ENCODE measurements at regions not wholly inside any gene's neighbourhood (a gene's known extent, or its start where the extent isn't known, plus 50 kb on each side); places are given as distances from the start of the nearest gene placed in this dataset.
A peak's percentile ranks its signal among the peaks of the same experiment; 100 is the strongest.
"Not testable (repeated sequence)": the region's sequence is repeated elsewhere in the genome, so short reads cannot be mapped to it uniquely, and the experiment has no call there.

DNA sequence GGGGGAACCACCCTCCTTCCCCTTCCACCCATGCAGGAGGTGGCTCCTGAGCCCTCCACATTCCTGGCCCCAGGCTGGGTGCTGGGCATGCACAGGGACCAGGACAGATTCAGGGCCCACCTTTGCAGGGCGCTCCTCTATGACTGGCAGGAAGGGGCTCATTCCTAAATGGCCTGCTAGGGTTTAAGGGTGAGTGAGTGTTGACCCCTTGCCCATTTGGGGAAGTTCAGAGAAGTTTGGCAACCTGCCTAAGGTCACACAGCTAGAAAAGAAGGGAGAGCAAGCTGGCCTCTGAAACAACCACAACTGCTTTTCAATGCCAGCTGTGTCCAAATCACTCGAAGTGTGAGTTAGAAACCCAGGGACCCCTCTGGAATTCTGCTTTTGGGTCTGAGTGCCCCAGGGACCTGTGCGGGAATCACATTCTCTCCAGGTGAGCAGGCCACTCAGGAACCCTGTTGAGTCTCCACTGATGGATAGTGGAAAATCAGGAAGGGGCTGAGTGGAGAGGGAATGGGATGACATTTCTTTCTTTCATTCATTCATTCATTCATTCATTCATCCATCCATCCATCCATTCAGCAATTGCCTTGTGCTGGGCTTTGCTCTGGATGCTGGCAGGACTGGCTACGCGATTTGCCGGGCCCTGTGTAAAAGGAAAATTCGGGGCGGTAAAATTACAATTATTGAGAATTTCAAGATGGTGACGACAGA is 191.9 kb downstream of the C9orf50 start:
- no peak for DNase-seq

GRCh38 chr9:129427149-129427548 is 193.8 kb downstream of the C9orf50 start:
- DNase-seq = no peak

- DNase-seq = not testable (repeated sequence)
Measured at GRCh38 chr9:129423755-129424154, 197.1 kb downstream of the C9orf50 start.

DNA sequence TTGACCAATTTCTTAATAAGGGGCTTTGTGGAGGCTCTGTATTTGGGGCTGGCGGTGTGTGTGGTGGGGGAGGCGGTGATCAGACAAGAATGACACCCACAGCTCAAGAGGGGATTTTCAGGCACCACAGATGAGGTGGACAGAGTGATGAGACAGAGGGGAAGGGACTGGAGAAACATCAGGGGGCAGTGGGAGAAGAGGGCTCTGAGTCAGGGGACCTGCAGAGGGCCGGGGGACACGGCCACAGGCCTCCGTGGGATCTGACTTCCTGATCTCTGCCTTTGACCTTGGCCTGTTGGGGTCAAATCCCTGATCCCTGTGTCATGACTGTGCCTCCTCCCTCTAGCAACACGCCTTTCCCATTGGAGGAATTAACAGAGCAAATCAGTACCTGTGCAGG is 197.7 kb downstream of the C9orf50 start:
- DNase-seq = no peak

- no peak for DNase-seq
Measured at GRCh38 chr9:129422843-129423192, 198.1 kb downstream of the C9orf50 start.

- DNase-seq = no peak
Measured at GRCh38 chr9:129422032-129422842, 198.7 kb downstream of the C9orf50 start.

- DNase-seq = no peak
Measured at GRCh38 chr9:129421371-129421770, 199.5 kb downstream of the C9orf50 start.

DNA sequence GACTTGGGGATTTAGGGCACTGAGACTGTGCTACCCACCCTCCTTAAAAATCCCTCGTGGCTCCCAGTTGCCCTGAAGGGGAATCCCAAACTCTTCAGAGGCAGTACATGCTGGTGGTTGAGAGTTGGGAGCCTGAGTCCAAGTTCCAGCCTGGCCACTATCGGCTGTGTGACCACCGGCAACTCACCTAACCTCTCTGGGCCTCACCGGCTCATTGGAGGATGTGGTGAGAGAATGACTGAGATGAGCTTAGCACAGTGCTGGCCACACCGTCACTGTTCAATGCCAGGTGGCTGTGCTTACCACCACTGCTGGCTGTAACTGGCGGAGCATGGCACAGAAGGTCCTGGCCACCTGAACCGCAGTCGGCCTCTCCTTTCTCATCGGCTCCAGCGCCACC is 200.2 kb downstream of the C9orf50 start:
- no peak for DNase-seq

DNA sequence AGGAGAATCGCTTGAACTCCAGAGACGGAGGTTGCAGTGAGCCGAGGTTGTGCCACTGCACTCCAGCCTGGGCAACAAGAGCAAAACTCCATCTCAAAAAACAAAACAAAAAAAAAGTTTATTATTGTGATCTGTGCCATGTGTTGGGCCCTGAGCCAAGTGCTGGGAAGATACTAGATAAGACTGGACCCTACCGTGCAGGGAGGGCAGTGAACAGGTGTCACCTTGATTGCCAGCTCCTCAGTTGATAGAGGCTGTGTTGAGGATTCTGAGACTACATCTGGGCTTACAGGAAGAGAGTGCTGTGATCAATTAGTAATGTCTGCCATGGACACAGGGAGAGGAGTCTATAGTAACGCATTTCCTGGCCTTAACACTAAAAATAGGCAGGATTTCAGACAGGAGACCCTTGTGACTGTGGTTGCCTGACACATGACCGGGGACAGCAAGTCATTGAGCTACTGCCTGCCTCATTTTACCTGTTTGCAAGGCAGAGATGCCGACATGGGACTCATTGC is 201.5 kb downstream of the C9orf50 start:
- no peak for DNase-seq

DNA sequence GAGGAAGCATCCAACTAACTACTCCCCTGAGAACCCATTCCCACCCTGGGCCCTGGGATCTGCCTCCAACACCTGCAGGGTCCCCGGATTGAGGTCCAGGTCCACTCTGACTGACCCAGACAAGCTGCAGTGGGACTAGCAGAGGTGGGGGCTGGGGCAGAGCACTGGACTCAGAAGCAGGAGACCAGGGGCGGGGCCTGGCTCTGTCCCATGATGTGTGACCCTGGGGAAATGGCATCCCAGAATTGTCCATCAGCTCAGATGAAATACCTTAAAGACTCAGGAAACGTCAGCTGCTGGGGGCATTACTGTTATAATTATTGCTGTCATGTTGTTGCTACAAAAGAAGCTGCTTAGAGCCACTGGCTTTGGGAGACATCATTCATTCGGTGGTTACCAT is 202.4 kb downstream of the C9orf50 start:
- DNase-seq = no peak

- peak; percentile 36 for DNase-seq
Measured at GRCh38 chr9:129416821-129417539, 203.9 kb downstream of the C9orf50 start.

DNA sequence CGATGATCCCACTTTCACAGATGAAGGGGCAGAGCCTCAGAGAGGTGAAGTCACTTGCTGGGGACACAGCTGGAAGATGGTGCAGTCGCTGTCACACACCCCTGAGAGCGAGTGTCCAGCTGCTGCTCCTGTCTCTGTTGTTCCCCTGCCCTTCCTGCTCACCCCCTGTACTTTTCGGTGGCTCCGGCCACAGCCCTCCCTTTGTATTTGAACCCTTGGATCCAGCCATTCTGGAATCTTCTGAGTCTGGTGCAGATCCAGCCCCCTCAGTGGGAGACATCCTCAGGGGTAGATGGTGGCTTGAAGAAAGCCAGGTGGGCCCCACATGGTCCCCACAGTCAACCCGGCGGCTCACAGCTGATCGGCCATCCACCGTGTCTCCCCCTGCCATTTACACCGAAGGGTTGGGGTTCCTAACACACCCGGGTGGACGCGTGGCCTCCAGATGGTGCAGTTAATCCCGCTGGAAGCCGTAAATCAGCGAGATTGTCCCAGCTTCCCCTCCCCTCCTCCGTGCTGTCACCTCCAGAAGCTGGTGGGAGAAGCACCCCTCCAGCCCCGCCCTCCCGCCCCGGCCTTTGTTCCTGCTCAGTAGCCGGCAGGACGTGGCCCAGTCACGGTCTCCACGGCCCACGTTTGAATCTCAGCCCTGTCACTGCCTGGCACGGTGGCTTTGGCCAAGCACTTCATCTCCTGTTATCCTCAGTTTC is 204.8 kb downstream of the C9orf50 start:
- DNase-seq = no peak

- DNase-seq = no peak
Measured at GRCh38 chr9:129414993-129415941, 205.6 kb downstream of the C9orf50 start.

GRCh38 chr9:129414377-129414992 is 206.4 kb downstream of the C9orf50 start:
- DNase-seq = peak; percentile 63

DNA sequence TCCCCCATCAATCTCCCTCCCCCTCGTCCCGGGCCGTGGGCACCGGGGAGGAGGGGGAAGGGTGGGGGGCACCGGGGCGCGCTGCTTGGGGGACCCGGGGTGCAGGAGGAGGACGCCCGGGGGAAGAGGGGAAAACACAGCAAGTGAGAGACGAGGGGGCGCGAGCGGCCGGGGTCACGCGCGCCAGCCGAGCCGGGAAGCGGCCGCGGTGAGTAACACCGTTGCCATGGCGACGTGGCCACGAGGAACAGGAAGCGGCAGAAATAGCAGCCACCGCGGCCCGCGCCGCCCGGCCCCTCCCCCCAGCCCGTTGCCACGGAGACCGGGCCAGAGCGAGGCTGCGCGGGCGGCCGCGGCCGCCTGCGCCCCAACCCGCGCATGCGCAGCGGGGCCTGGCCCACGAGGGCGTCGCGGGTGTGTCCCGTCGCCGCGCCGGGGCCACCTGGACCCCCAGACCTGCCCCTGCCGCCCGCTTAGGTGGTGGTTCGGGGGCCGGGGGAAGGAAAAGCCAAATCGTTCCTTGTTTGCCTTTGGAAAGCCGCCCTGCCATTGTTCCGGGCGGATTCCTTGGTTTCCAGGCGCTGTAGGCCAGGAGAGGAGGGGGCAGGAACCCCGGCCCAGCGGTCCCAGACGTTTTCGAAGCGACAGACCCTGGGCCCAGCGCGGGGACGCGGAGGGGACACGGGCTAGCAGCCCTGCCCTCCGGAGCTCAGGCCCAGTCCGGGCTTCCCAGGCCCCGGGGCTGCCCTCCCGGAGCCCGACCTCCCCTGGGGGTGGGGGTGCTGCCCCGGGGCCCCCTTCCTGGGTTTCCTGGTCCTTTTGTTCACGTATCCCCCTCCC is 207.1 kb downstream of the C9orf50 start:
- peak; percentile 99 for DNase-seq

GRCh38 chr9:129412814-129413536 is 207.9 kb downstream of the C9orf50 start:
- no peak for DNase-seq

GRCh38 chr9:129412176-129412813 is 208.6 kb downstream of the C9orf50 start:
- not testable (repeated sequence) for DNase-seq

GRCh38 chr9:129411501-129412175 is 209.3 kb downstream of the C9orf50 start:
- no peak for DNase-seq

All from CD4-positive, alpha-beta T cell treated with Interleukin-15 for 1 hour (primary cell).